Loucy (cell line): ENCODE measurements at regions not wholly inside any gene's neighbourhood (a gene's known extent, or its start where the extent isn't known, plus 50 kb on each side); places are given as distances from the start of the nearest gene placed in this dataset.

Experiments
- H2AFZ ChIP-seq: fragments of 200-600 bp; sonication (generic); 2 replicates; pipeline ENCODE4 v1.6.0; 2016; ENCODE audit warnings: antibody characterized with exemption, mild to moderate bottlenecking, low read length, moderate library complexity
- H3F3A ChIP-seq: fragments of 200-600 bp; 2 replicates; pipeline ENCODE4 v1.6.0; 2016; ENCODE audit warnings: antibody characterized with exemption, low read depth, mild to moderate bottlenecking
- H3K27me3 ChIP-seq: fragments of 200-600 bp; sonication (generic); 2 replicates; pipeline ENCODE4 v1.6.1; 2014; ENCODE audit warnings: low read length, mild to moderate bottlenecking; ENCODE audit not compliant: insufficient read depth, poor library complexity, severe bottlenecking
- H3K36me3 ChIP-seq: fragments of 200-600 bp; sonication (generic); 2 replicates; pipeline ENCODE4 v1.6.1; 2016; ENCODE audit warnings: low read length; ENCODE audit not compliant: insufficient read depth
- H3K4me1 ChIP-seq: fragments of 200-600 bp; sonication (generic); 2 replicates; pipeline ENCODE4 v1.5.1; 2014; ENCODE audit warnings: low read length, mild to moderate bottlenecking; ENCODE audit not compliant: insufficient read depth, poor library complexity, severe bottlenecking
- H3K4me2 ChIP-seq: fragments of 200-600 bp; sonication (generic); 2 replicates; pipeline ENCODE4 v1.6.0; 2014; ENCODE audit warnings: antibody characterized with exemption, low read length, low read depth, mild to moderate bottlenecking; ENCODE audit not compliant: poor library complexity, severe bottlenecking
- H3K4me3 ChIP-seq: fragments of 200-600 bp; sonication (generic); 2 replicates; pipeline ENCODE4 v1.5.1; 2014; ENCODE audit warnings: low read length, mild to moderate bottlenecking, mixed read lengths; ENCODE audit not compliant: poor library complexity, severe bottlenecking
- H3K79me2 ChIP-seq: fragments of 200-600 bp; sonication (generic); 2 replicates; pipeline ENCODE4 v1.6.1; 2014; ENCODE audit warnings: low read length; ENCODE audit not compliant: insufficient read depth
- H3K9ac ChIP-seq: fragments of 200-600 bp; sonication (generic); 2 replicates; pipeline ENCODE4 v1.6.0; 2014; ENCODE audit warnings: mild to moderate bottlenecking, low read depth, low read length, moderate library complexity; ENCODE audit not compliant: poor library complexity, severe bottlenecking
- H3K9me2 ChIP-seq: fragments of 200-600 bp; sonication (generic); replicated peaks from 2 replicates; pipeline ENCODE4 v1.6.1; 2016; ENCODE audit warnings: low read depth, low read length, mixed read lengths
- H3K9me3 ChIP-seq: fragments of 200-600 bp; sonication (generic); 2 replicates; pipeline ENCODE4 v1.6.1; 2014; ENCODE audit warnings: mild to moderate bottlenecking, antibody characterized with exemption, low read length, low read depth; ENCODE audit not compliant: insufficient read depth
- H4K20me1 ChIP-seq: fragments of 200-600 bp; sonication (generic); 2 replicates; pipeline ENCODE4 v1.6.0; 2014; ENCODE audit warnings: antibody characterized with exemption, low read length, mild to moderate bottlenecking; ENCODE audit not compliant: insufficient read depth, poor library complexity, severe bottlenecking
- EZH2phosphoT487 ChIP-seq: fragments of 200-600 bp; IDR thresholded peaks from 2 replicates; pipeline ENCODE4 v1.6.1; 2018; ENCODE audit warnings: antibody characterized with exemption, mild to moderate bottlenecking, moderate library complexity, borderline replicate concordance
- TF ChIP-seq, protein P1 (sequence below): fragments of 200-600 bp; sonication (generic); conservative IDR thresholded peaks from 2 replicates; pipeline ENCODE4 v1.5.1; 2014; ENCODE audit warnings: mild to moderate bottlenecking, antibody characterized with exemption, low read length

GRCh38 chr2:138445227-138445626, 56.3 kb upstream of the SPOPL start:
- Histone ChIP-seq H3F3A (no peaks in the 10 kb centered on the region), H3K27me3 (no peaks in the 10 kb centered on the region), H3K4me3 (no peak overlapping the region), H3K36me3 (no peaks in the 10 kb centered on the region), H3K9me3 (no peaks in the 10 kb centered on the region), H2AFZ (no peak overlapping the region), H3K4me2 (no peak overlapping the region), H3K4me1 (no peaks in the 10 kb centered on the region), H3K9ac (no peak overlapping the region), H3K79me2 (no peaks in the 10 kb centered on the region), H4K20me1 (no peaks in the 10 kb centered on the region), H3K9me2 (no peaks in the 10 kb centered on the region)
- no peak for TF ChIP-seq EZH2phosphoT487
- TF ChIP-seq, protein P1, sequence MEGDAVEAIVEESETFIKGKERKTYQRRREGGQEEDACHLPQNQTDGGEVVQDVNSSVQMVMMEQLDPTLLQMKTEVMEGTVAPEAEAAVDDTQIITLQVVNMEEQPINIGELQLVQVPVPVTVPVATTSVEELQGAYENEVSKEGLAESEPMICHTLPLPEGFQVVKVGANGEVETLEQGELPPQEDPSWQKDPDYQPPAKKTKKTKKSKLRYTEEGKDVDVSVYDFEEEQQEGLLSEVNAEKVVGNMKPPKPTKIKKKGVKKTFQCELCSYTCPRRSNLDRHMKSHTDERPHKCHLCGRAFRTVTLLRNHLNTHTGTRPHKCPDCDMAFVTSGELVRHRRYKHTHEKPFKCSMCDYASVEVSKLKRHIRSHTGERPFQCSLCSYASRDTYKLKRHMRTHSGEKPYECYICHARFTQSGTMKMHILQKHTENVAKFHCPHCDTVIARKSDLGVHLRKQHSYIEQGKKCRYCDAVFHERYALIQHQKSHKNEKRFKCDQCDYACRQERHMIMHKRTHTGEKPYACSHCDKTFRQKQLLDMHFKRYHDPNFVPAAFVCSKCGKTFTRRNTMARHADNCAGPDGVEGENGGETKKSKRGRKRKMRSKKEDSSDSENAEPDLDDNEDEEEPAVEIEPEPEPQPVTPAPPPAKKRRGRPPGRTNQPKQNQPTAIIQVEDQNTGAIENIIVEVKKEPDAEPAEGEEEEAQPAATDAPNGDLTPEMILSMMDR, result no peak

DNA sequence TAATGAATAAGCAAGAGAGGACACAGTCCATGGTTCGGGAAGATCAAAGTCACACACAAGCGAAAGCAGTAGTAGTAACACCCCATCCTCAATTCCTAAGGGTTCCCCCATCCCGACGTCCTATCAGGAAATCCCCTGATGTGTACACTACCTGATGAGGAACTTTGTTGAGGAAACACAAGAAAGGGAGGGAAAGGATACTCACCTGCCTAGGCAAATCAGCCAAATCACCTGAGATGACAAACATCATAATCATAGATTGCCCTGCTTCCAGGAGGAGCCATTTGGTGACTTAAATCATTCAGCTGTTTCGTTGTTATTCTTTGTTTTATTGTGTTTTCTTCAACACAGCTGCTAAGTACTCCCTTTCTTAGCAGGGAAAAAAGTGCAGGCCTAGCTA, 55.5 kb upstream of the SPOPL start:
- Histone ChIP-seq H3K4me3 (no peak overlapping the region), H4K20me1 (no peaks in the 10 kb centered on the region), H3K79me2 (no peaks in the 10 kb centered on the region)

DNA sequence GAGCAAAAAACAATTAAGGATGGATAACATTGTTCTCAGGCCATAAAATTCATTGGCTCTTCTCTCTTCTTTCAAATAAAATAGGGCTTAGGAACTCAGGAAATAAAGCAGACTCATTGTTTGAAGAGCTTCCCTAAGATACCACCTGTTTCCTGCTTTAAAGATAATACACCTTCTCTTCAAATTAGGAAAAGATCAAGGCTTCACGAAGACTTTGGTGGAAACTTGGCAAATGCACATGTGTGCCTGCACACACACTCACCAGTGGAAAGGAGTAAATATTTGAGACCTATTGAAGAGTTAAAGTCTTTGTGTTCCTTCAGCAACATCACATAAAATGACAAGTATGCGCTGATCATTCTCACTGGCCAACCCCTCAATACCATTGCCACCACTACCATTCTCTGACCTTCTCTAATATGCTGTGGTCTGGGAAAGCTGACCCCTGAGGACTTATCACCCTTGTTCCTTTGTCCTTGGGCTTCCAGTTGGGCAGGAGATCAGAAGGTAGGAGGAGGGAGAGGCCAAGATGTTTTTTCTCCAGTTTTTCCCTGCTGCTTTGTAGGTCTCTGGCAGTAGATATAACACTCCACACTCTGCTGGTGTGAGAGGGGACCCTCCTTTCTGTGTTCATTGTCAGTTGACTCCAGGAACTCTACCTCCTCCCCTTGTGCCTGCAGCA, 53.5 kb upstream of the SPOPL start:
- Histone ChIP-seq H3K4me3 (no peak overlapping the region), H3K9me3 (no peaks in the 10 kb centered on the region), H2AFZ (no peak overlapping the region), H3K27me3 (no peaks in the 10 kb centered on the region), H3K79me2 (no peaks in the 10 kb centered on the region), H3K4me1 (no peaks in the 10 kb centered on the region), H3F3A (no peaks in the 10 kb centered on the region), H4K20me1 (no peaks in the 10 kb centered on the region), H3K4me2 (no peak overlapping the region), H3K36me3 (no peaks in the 10 kb centered on the region), H3K9me2 (no peaks in the 10 kb centered on the region), H3K9ac (no peak overlapping the region)
- TF ChIP-seq, protein P1, result no peak
- no peak for TF ChIP-seq EZH2phosphoT487

More for the DNA sequence above, 55.5 kb upstream of the SPOPL start:
- H2AFZ ChIP-seq, result no peak overlapping the region
- H3K4me1 ChIP-seq, result no peaks in the 10 kb centered on the region
- no peaks in the 10 kb centered on the region for H3K36me3 ChIP-seq
- no peaks in the 10 kb centered on the region for H3K27me3 ChIP-seq
- no peak overlapping the region for H3K9ac ChIP-seq
- no peak overlapping the region for H3K4me2 ChIP-seq
- no peak for TF ChIP-seq EZH2phosphoT487
- H3K9me2 ChIP-seq, result no peaks in the 10 kb centered on the region
- H3K9me3 ChIP-seq, result no peaks in the 10 kb centered on the region
- H3F3A ChIP-seq, result no peaks in the 10 kb centered on the region
